ENCODE measurements at regions not wholly inside any gene's neighbourhood (a gene's known extent, or its start where the extent isn't known, plus 50 kb on each side); places are given as distances from the start of the nearest gene placed in this dataset.
"Not testable (repeated sequence)": the region's sequence is repeated elsewhere in the genome, so short reads cannot be mapped to it uniquely, and the experiment has no call there.

GRCh38 chr2:111422562-111422961 is 301.8 kb downstream of the BCL2L11 start:
- not testable (repeated sequence) for DNase-seq (ENCODE audit: low spot score)

- DNase-seq (ENCODE audit: low spot score) = not testable (repeated sequence)
Measured at GRCh38 chr2:111423184-111423583, 302.5 kb downstream of the BCL2L11 start.

- DNase-seq (ENCODE audit: low spot score) = not testable (repeated sequence)
Measured at GRCh38 chr2:111424176-111424575, 303.5 kb downstream of the BCL2L11 start.

GRCh38 chr2:111424851-111425309 is 304.2 kb downstream of the BCL2L11 start:
- not testable (repeated sequence) for DNase-seq (ENCODE audit: low spot score)

- DNase-seq (ENCODE audit: low spot score) = not testable (repeated sequence)
Measured at GRCh38 chr2:111425789-111426201, 305.1 kb downstream of the BCL2L11 start.

- DNase-seq (ENCODE audit: low spot score) = not testable (repeated sequence)
Measured at GRCh38 chr2:111427346-111427745, 306.6 kb downstream of the BCL2L11 start.

- DNase-seq (ENCODE audit: low spot score) = not testable (repeated sequence)
Measured at GRCh38 chr2:111428915-111429314, 308.2 kb downstream of the BCL2L11 start.

- not testable (repeated sequence) for DNase-seq (ENCODE audit: low spot score)
Measured at GRCh38 chr2:111429353-111429752, 308.6 kb downstream of the BCL2L11 start.

GRCh38 chr2:111430817-111431661 is 310.3 kb downstream of the BCL2L11 start:
- DNase-seq (ENCODE audit: low spot score) = not testable (repeated sequence)

GRCh38 chr2:111432423-111432822 is 311.7 kb downstream of the BCL2L11 start:
- DNase-seq (ENCODE audit: low spot score) = not testable (repeated sequence)

- DNase-seq (ENCODE audit: low spot score) = not testable (repeated sequence)
Measured at GRCh38 chr2:111432916-111433499, 312.3 kb downstream of the BCL2L11 start.

GRCh38 chr2:111433892-111434607 is 313.3 kb downstream of the BCL2L11 start:
- not testable (repeated sequence) for DNase-seq (ENCODE audit: low spot score)

- DNase-seq (ENCODE audit: low spot score) = not testable (repeated sequence)
Measured at GRCh38 chr2:111434608-111434939, 313.9 kb downstream of the BCL2L11 start.

GRCh38 chr2:111435553-111436310 is 315.0 kb downstream of the BCL2L11 start:
- DNase-seq (ENCODE audit: low spot score) = not testable (repeated sequence)

GRCh38 chr2:111436411-111436810 is 315.7 kb downstream of the BCL2L11 start:
- not testable (repeated sequence) for DNase-seq (ENCODE audit: low spot score)

GRCh38 chr2:111437288-111437990 is 316.7 kb downstream of the BCL2L11 start:
- not testable (repeated sequence) for DNase-seq (ENCODE audit: low spot score)

- DNase-seq (ENCODE audit: low spot score) = not testable (repeated sequence)
Measured at GRCh38 chr2:111438161-111438560, 317.4 kb downstream of the BCL2L11 start.

- DNase-seq (ENCODE audit: low spot score) = not testable (repeated sequence)
Measured at GRCh38 chr2:111439237-111439636, 318.5 kb downstream of the BCL2L11 start.

GRCh38 chr2:111441614-111442013 is 320.9 kb downstream of the BCL2L11 start:
- DNase-seq (ENCODE audit: low spot score) = not testable (repeated sequence)

GRCh38 chr2:111442767-111443454 is 322.2 kb downstream of the BCL2L11 start:
- DNase-seq (ENCODE audit: low spot score) = not testable (repeated sequence)
